ENCODE measurements at regions not wholly inside any gene's neighbourhood (a gene's known extent, or its start where the extent isn't known, plus 50 kb on each side); places are given as distances from the start of the nearest gene placed in this dataset.

DNA sequence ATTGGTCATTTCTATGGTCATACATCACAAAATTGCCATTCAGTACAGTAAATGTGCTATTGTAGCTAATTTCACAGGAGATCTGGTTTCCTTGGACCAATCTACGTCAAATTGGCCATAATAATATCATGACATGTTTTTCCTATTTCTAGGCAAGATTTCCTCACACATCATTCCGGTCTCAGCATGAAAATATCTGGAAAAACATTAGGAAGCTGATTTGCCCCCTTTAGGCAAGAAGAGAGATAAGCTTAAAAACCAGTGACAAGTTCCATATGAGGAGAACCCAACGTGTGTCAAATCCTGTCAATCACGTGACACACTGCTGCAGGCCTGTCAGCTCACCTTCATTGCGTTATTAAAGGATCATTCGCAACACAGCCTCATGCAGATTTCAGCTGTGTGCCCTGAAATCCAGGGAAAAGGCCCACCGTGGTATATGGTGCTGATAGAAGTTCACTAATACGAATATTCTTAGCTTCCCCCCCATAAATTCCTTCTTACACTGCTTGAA is 153.3 kb downstream of the ST8SIA4 start:
- TF ChIP-seq POLR2A (IDR thresholded peaks at IDR 0.05) = no peak
- TF ChIP-seq, protein P1, sequence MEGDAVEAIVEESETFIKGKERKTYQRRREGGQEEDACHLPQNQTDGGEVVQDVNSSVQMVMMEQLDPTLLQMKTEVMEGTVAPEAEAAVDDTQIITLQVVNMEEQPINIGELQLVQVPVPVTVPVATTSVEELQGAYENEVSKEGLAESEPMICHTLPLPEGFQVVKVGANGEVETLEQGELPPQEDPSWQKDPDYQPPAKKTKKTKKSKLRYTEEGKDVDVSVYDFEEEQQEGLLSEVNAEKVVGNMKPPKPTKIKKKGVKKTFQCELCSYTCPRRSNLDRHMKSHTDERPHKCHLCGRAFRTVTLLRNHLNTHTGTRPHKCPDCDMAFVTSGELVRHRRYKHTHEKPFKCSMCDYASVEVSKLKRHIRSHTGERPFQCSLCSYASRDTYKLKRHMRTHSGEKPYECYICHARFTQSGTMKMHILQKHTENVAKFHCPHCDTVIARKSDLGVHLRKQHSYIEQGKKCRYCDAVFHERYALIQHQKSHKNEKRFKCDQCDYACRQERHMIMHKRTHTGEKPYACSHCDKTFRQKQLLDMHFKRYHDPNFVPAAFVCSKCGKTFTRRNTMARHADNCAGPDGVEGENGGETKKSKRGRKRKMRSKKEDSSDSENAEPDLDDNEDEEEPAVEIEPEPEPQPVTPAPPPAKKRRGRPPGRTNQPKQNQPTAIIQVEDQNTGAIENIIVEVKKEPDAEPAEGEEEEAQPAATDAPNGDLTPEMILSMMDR (IDR thresholded peaks at IDR 0.05) = no peak

Data from body of pancreas (tissue), 4 donors.